GM12878 (cell line): ENCODE measurements at regions not wholly inside any gene's neighbourhood (a gene's known extent, or its start where the extent isn't known, plus 50 kb on each side); places are given as distances from the start of the nearest gene placed in this dataset.

Source experiments
- ATAC-seq: fragments of 200-7000 bp; cut with Tn5 transposase; 3 replicates; pipeline ENCODE4 v1.9.1; 2020; ENCODE audit warnings: mild to moderate bottlenecking, moderate library complexity
- BruUV-seq: library from RNA; stranded (reverse); fragments of 400-500 nt; replicated peaks from 2 replicates; lab custom pipeline; 2021; lab: Mats Ljungman, UMichigan
- CTCF ChIA-PET: fragments of 300-600 bp; sonication (Branson Sonifier 250); formaldehyde crosslinking; extraction: SDS; loops from one replicate; lab custom pipeline; 2021; ENCODE audit warnings: inconsistent platforms; lab: Yijun Ruan, JAX
- POLR2A ChIA-PET: fragments of 350-600 bp; formaldehyde crosslinking; extraction: SDS; loops from one replicate; lab custom pipeline; 2021; ENCODE audit warnings: inconsistent platforms; lab: Charles Lee
- RAD21 ChIA-PET: fragments of 300-600 bp; sonication (Branson Sonifier 250); formaldehyde crosslinking; loops from one replicate; lab custom pipeline; 2023; ENCODE audit warnings: antibody characterized with exemption; ENCODE audit not compliant: unreplicated experiment; lab: Charles Lee
- SMC1A ChIA-PET: fragments of 300-600 bp; sonication (Branson Sonifier 250); formaldehyde crosslinking; loops from one replicate; lab custom pipeline; 2023; ENCODE audit not compliant: unreplicated experiment, uncharacterized antibody; lab: Charles Lee
- DNase-seq: peaks from one replicate; pipeline ENCODE4 v3.0.0-alpha.2; 2011; ENCODE audit warnings: low read depth, low spot score
- FAIRE-seq: peaks from 3 replicates; lab custom pipeline; 2011; peaks lifted over from hg19 to GRCh38; lab: Jason Lieb, UNC
- H2AFZ ChIP-seq: 2 replicates; pipeline ENCODE4 v1.6.0; 2011; ENCODE audit warnings: low read depth, low read length, control low read depth; ENCODE audit not compliant: control insufficient read depth
- H3K27ac ChIP-seq: 2 replicates; pipeline ENCODE4 v1.5.1; 2011; ENCODE audit warnings: control low read depth; ENCODE audit not compliant: control insufficient read depth, insufficient read depth
- H3K27me3 ChIP-seq, 2 experiments: replicated peaks in 1 of 2; 2 replicates each; pipeline versions ENCODE4 v1.6.0 to v1.6.1; 2011; ENCODE audit warnings: low read length in 1 of 2; ENCODE audit not compliant: control insufficient read depth in 2 of 2, insufficient read depth in 2 of 2
- H3K36me3 ChIP-seq, 2 experiments: 2 replicates each; pipeline ENCODE4 v1.5.1; 2011; ENCODE audit warnings: low read length in 1 of 2; ENCODE audit not compliant: control insufficient read depth in 2 of 2, insufficient read depth in 2 of 2
- H3K4me1 ChIP-seq: 2 replicates; pipeline ENCODE4 v1.6.1; 2011; ENCODE audit warnings: mild to moderate bottlenecking, low read length, moderate library complexity, mixed read lengths; ENCODE audit not compliant: control insufficient read depth, insufficient read depth
- H3K4me2 ChIP-seq: 2 replicates; pipeline ENCODE4 v1.6.0; 2011; ENCODE audit warnings: control low read depth; ENCODE audit not compliant: control insufficient read depth, insufficient read depth
- H3K4me3 ChIP-seq: fragments of 200-600 bp; sonication (generic); 2 replicates; pipeline ENCODE4 v1.5.1; 2016
- H3K79me2 ChIP-seq: 2 replicates; pipeline ENCODE4 v1.6.0; 2011; ENCODE audit warnings: low read length; ENCODE audit not compliant: control insufficient read depth, insufficient read depth
- H3K9ac ChIP-seq: 2 replicates; pipeline ENCODE4 v1.8.0; 2011; ENCODE audit warnings: low read length, control low read depth, mixed read lengths; ENCODE audit not compliant: control insufficient read depth, insufficient read depth
- H3K9me3 ChIP-seq: replicated peaks from 3 replicates; pipeline ENCODE4 v1.5.1; 2011; ENCODE audit warnings: mild to moderate bottlenecking, low read length; ENCODE audit not compliant: control insufficient read depth, insufficient read depth
- H4K20me1 ChIP-seq: 2 replicates; pipeline ENCODE4 v1.6.0; 2011; ENCODE audit not compliant: control insufficient read depth, insufficient read depth
- BHLHE40 ChIP-seq, 2 experiments: fragments of 450-650 bp in 1 of 2; IDR thresholded peaks; 2 replicates each; pipeline ENCODE4 v1.6.1; 2011 to 2017; ENCODE audit warnings: low read depth in 2 of 2, borderline replicate concordance in 1 of 2, improper control_type of control experiment in 1 of 2, low read length in 1 of 2, mild to moderate bottlenecking in 1 of 2
- CREM ChIP-seq: IDR thresholded peaks from 2 replicates; pipeline ENCODE4 v1.6.1; 2014; ENCODE audit warnings: antibody characterized with exemption, low read depth
- HDAC2 ChIP-seq: fragments of 200-600 bp; sonication (generic); IDR thresholded peaks from 2 replicates; pipeline ENCODE4 v1.6.1; 2017
- MTA2 ChIP-seq: fragments of 450-650 bp; IDR thresholded peaks from 2 replicates; pipeline ENCODE4 v1.6.1; 2016; ENCODE audit warnings: low read depth, mild to moderate bottlenecking, moderate library complexity
- POU2F2 ChIP-seq: IDR thresholded peaks from 3 replicates; pipeline ENCODE4 v1.6.1; 2011; ENCODE audit warnings: low read depth, mild to moderate bottlenecking, low read length, borderline replicate concordance
- RFX5 ChIP-seq: IDR thresholded peaks from 2 replicates; pipeline ENCODE4 v1.6.1; 2011; ENCODE audit warnings: low read depth, low read length, improper control_type of control experiment
- SMAD5 ChIP-seq: IDR thresholded peaks from 2 replicates; pipeline ENCODE4 v1.6.1; 2016; ENCODE audit warnings: antibody characterized with exemption, low read depth
- SREBF2 ChIP-seq: IDR thresholded peaks from 2 replicates; pipeline ENCODE4 v1.6.1; 2012; ENCODE audit warnings: mild to moderate bottlenecking, low read length
- SUPT20H ChIP-seq: IDR thresholded peaks from 2 replicates; pipeline ENCODE4 v1.6.1; 2011; ENCODE audit warnings: low read depth, mild to moderate bottlenecking, low read length, moderate library complexity, borderline replicate concordance; ENCODE audit not compliant: control insufficient read depth
- USF2 ChIP-seq: IDR thresholded peaks from 2 replicates; pipeline ENCODE4 v1.6.1; 2011; ENCODE audit warnings: low read depth, low read length, improper control_type of control experiment, borderline replicate concordance
- ZNF274 ChIP-seq: IDR thresholded peaks from one replicate; pipeline ENCODE4 v1.8.0; 2011; ENCODE audit not compliant: insufficient read length, insufficient read depth
- ZNF592 ChIP-seq: fragments of 450-650 bp; IDR thresholded peaks from 2 replicates; pipeline ENCODE4 v1.6.1; 2017; ENCODE audit warnings: mild to moderate bottlenecking, moderate library complexity
- WGBS: methylation state at CpG from one replicate; pipeline ENCODE4 v1.1.6; 2016; ENCODE audit warnings: low lambda C conversion rate; ENCODE audit not compliant: insufficient replicate concordance, insufficient coverage; ENCODE audit errors: missing lambda C conversion rate; 5-methylcytosine and 5-hydroxymethylcytosine counted together
- in situ Hi-C: fragments of 300-500 bp; cut with MboI; formaldehyde crosslinking; loops from 9 replicates; pipeline ENCODE4 v1.14.3; 2018; ENCODE audit warnings: mixed read lengths
- intact Hi-C: fragments of 100-400 bp; cut with micrococcal nuclease; formaldehyde crosslinking; loops from one replicate; pipeline ENCODE4 v1.14.2; 2022; ENCODE audit not compliant: unreplicated experiment

DNA sequence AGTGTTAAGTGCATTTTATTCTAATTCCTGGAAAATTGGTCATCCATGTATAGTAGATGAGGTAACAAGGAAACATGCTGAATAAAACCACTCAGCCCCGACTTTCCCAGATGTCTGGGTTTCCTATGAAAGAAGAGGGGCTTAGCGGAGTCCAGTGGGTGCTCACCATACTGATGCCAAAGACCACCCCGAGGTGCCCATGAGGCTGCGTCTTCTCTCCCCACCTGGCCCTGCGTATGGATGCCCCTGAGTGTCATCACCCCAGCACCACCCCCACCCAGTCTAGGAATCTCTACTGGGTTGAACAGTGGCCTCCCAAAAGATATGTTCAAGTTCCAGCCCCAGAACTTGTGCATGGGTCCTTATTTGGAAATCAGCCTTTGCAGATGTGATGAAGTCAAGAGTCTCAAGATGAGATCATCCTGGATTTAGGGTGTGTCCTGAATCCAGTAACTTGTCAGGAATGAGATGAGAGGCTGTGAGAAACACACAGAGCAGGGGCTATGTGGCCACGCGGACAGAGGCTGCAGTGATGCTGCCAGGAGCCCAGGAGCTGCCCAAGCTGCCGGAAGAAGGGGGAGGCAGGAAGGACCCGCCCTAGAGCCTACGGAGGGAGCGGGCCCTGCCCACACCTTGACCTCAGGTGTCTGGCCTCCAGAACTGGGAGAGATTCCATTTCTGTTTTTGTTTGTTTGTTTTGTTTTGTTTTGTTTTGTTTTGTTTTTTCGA, 124.6 kb upstream of the CDH4 start:
- no peak overlapping the region for H3K4me2 ChIP-seq

DNA sequence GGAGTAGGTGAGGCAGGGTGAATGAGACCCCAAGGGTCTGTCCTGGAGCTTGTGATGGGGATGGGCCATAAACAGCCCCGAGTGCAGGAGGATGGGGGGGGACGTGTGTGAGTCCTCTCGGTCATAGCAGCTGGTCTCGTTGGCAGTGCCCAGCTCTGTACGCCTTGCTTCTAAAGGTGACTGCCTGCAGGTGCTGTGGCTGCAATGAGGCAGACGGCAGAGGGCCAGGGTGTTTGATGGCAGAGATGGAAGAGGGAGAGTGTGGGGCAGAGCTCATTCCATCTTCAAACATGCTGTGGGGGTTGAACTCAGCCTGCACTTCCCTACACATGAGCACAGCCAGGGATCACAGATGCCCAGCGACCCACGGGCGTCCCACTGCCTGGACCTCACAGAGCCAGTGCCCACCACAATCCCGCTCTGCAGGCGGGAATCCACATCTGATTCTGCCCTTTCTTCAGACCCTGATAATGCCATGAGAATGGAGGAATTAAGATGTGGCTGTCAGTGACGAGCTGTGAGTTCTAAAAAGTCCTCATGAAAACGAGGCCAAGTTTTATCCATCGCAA, 123.3 kb upstream of the CDH4 start:
- Histone ChIP-seq H3K27ac (no peak overlapping the region), H3K27me3 (no peaks in the 10 kb centered on the region), H4K20me1 (no peaks in the 10 kb centered on the region), H3K4me1 (no peaks in the 10 kb centered on the region), H3K9me3 (no peaks in the 10 kb centered on the region; the same call in 2 of the 3 replicates), H3K4me2 (no peak overlapping the region), H3K36me3 (no peaks in the 10 kb centered on the region), H3K9ac (no peak overlapping the region), H2AFZ (no peak overlapping the region), H3K79me2 (no peaks in the 10 kb centered on the region), H3K4me3 (no peak overlapping the region)
- no peak for ATAC-seq
- 35% methylated on average over 14 of the region's 14 CpGs for WGBS
- FAIRE-seq = no peak
- intact Hi-C loops = no loop called here
- ChIA-PET CTCF (no interaction called here), POLR2A (no interaction called here), RAD21 (no interaction called here), SMC1A (no interaction called here)
- TF ChIP-seq ZNF592 (no peak), CREM (no peak), SREBF2 (no peak), BHLHE40 (IDR thresholded peaks at IDR 0.05; ENCODE audit: borderline replicate concordance in 1 of 2, low read depth in 2 of 2, low read length in 1 of 2) (no peak), ZNF274 (no peak), SMAD5 (no peak), HDAC2 (no peak), POU2F2 (no peak)
- no peak for DNase-seq
- BruUV-seq = no TSS peak
- in situ Hi-C loops = no loop called here

More for the DNA sequence above, 124.6 kb upstream of the CDH4 start:
- ChIA-PET RAD21 (no interaction called here), POLR2A (no interaction called here), SMC1A (no interaction called here), CTCF (no interaction called here)
- H3K9ac ChIP-seq = no peak overlapping the region
- H4K20me1 ChIP-seq = no peaks in the 10 kb centered on the region
- no peak overlapping the region for H2AFZ ChIP-seq
- no peak for TF ChIP-seq MTA2
- no peak for TF ChIP-seq POU2F2
- TF ChIP-seq RFX5 = no peak
- no peak for TF ChIP-seq SUPT20H
- no peak for TF ChIP-seq USF2
- no peaks in the 10 kb centered on the region for H3K36me3 ChIP-seq
- intact Hi-C loops (no loop called here), in situ Hi-C loops (no loop called here)
- no peaks in the 10 kb centered on the region; the same call in 1 of the 3 replicates for H3K9me3 ChIP-seq
- no peaks in the 10 kb centered on the region for H3K4me1 ChIP-seq
- WGBS = 49% methylated on average over 11 of the region's 12 CpGs
- no peaks in the 10 kb centered on the region for H3K27me3 ChIP-seq
- no TSS peak for BruUV-seq
- H3K27ac ChIP-seq = no peak overlapping the region
- ATAC-seq (no peak), DNase-seq (no peak), FAIRE-seq (no peak)
- no peaks in the 10 kb centered on the region for H3K79me2 ChIP-seq
- H3K4me3 ChIP-seq = no peak overlapping the region
